GOT3 (cell line): ENCODE measurements at regions not wholly inside any gene's neighbourhood (a gene's known extent, or its start where the extent isn't known, plus 50 kb on each side); places are given as distances from the start of the nearest gene placed in this dataset.
"Not testable (repeated sequence)": the region's sequence is repeated elsewhere in the genome, so short reads cannot be mapped to it uniquely, and the experiment has no call there.

Experiments used
- DNase-seq: peaks from one replicate; lab custom pipeline; 2025; ENCODE audit warnings: mixed read lengths; lab: John Stamatoyannopoulos, UW

- no peak for DNase-seq
Measured at GRCh38 chr10:4442296-4442695, 383.7 kb upstream of the AKR1E2 start.

DNA sequence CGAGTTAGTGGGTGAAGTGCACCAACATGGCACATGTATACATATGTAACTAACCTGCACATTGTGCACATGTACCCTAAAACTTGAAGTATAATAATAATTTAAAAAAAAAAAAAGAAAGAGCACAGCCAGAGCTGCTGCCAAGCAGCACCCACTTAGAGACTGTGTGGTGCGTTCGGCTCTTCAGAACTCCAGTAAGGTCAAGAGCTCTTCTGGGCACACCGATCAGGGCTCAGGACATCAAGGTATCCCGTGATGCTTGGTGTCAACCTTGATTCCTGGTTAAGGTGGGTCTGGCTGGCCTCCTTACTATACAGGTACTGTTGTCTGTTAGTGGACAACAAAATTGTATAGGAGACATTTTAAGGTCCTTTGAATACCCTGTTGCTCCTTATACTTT lies 385.7 kb upstream of the AKR1E2 start:
- DNase-seq, result no peak

DNA sequence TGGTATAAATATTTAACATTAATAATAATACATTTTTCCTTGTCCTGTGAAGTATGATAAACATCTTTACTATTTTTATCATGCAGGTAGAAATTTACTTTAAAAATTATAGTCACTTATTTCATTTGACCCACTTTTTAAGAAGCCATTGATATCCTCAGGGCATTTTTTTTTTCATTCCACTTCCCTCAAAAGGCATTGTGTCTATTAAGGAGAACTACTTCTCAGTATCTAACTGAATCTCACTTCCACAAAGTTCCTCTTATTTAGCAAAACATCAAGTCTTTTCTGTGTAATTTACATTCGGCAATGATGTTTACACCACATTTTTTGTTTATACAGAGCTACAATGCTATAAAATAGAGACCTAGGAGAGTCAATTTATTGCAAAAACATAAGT lies 388.2 kb upstream of the AKR1E2 start:
- no peak for DNase-seq

GRCh38 chr10:4437061-4437460 lies 388.9 kb upstream of the AKR1E2 start:
- no peak for DNase-seq

GRCh38 chr10:4436103-4436502 lies 389.9 kb upstream of the AKR1E2 start:
- no peak for DNase-seq

GRCh38 chr10:4434516-4435071 lies 391.4 kb upstream of the AKR1E2 start:
- no peak for DNase-seq

DNA sequence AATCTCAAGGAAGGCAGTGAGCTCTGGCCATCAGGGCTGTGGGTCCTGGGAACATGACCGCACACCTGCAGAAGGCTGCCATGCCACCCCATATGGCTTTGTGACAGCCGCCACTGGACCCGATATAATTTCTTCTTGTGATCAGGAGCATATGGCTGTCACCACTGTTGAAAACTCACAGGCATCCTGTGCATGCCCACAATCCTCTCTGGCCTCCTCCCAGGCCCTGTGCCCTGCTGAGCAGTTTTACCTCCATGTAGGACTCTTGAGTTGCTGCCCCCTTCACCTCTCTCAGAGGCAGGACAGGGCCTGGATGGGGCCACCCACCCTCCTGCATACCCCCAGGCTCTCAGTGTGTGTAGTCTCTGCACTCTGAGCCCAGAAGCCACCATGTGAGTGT lies 391.9 kb upstream of the AKR1E2 start:
- no peak for DNase-seq

DNA sequence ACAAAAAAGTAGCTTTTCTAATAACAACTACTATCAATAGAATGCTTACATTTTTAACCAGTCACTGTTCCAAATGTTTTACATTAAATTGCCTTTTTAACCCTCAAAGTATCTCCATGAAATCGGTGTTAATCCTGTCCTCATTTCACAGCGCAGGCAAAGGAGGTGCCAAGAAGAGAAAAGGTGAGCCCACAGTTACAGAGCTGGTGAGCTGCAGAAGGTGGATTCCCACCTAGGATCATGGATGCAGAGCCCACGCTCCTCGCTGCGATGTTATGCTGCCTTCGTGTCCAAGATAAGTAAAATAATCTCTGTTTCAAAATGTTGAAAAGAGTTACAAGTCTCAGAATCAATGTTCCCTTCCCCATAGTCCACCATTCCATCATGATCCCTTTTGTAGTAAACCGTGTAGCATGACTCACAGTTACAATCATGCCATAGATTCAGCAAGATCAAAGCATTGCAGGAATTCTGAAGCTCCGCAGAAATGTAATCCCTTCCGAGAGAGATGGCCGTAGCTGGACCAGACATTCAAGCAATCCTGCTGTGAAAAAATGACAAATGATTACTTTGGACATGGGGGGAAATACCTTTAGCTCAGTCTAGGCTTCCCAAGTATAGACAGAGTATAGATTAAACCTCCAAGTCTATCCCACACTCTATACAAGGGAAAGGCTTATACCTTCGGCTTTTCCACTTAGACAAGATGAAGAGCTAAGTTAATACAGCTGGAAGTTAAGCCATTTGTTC lies 394.7 kb upstream of the AKR1E2 start:
- no peak for DNase-seq

- DNase-seq, result no peak
Measured at GRCh38 chr10:4429571-4429970, 396.4 kb upstream of the AKR1E2 start.

DNA sequence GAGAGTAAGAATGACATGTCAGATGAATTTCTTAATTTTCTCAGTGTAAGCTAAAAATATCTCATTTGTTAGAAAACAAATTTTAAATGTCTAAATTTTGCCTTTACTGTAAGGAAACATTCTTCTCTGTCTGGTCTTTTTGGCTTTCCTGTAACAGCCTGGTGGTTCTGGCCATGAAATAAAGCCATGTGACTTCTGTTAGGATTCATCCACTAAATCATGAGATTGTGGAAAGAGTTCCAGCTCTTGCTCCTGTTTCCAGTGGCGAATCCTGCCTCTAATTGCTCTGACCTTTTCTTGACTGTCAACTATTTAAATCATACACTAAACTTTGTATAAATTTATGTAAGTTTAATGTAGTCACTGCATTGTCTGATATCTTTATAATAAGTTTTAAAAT lies 398.5 kb upstream of the AKR1E2 start:
- no peak for DNase-seq

- no peak for DNase-seq
Measured at GRCh38 chr10:4426866-4427265, 399.1 kb upstream of the AKR1E2 start.

- DNase-seq, result no peak
Measured at GRCh38 chr10:4409319-4409718, 416.7 kb upstream of the AKR1E2 start.

GRCh38 chr10:4407783-4408182 lies 418.2 kb upstream of the AKR1E2 start:
- no peak for DNase-seq

GRCh38 chr10:4405828-4406227 lies 420.2 kb upstream of the AKR1E2 start:
- no peak for DNase-seq

DNA sequence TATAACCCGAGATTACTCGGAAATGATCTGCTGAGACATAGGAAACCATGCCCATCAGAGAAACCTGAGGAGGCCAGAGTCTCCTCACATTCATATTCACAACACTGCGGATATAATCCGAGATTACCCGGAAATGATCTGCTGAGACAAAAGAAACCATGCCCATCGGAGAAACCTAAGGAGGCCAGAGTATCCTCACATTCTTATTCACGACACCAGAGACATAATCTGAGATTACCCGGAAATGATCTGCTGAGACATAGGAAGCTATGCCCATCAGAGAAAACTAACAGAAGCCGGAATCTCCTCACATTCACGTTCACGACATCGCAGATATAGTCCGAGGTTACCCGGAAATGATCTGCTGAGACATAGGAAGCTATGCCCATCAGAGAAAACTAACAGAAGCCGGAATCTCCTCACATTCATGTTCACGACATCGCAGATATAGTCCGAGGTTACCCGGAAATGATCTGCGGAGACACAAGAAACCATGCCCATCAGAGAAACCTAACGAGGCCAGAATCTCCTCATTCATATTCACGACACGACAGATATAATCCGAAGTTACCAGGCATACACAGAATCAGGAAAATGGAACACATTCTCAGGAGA lies 422.3 kb upstream of the AKR1E2 start:
- DNase-seq, result no peak

GRCh38 chr10:4401080-4401479 lies 424.9 kb upstream of the AKR1E2 start:
- not testable (repeated sequence) for DNase-seq

- no peak for DNase-seq
Measured at GRCh38 chr10:4399556-4399955, 426.5 kb upstream of the AKR1E2 start.

DNA sequence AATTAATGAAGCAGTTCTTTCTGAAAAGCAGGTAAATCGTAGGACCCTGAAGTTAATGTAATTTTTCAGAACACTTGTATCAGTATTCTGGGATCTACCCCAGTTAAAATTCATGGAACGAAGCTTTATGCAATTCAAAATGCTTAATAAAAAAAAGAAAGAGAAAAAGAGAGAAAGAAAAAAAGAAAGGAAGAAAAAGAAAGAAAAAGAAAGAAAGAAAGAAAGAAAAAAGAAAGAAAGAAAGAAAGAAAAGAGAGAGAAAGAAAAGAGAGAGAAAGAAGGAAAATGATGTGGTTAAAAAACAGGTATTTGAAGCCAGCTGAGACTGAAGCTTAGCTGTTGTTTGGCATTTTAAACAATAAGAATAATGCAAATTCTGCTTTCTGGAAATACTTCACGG lies 427.4 kb upstream of the AKR1E2 start:
- DNase-seq, result no peak

DNA sequence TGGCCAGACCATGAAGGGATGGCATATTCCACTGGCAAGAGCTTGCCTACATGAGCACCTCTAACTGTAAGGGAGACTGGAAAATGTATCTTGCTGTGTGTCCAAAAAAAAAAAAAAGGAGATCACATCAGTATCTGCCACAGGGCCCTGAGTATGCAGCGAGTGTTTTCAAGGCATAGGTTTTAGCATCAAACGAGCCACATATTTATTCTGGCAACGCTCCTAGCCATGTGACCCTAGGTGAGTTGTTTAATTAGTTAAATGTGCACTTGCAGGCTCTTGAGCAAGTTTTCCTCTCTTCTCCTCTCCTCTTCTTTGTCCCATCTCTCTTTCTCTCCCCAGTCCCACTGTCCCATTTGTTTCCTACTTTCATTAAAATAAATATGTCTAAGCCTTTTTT lies 428.7 kb upstream of the AKR1E2 start:
- DNase-seq, result no peak

GRCh38 chr10:4396401-4397283 lies 429.4 kb upstream of the AKR1E2 start:
- DNase-seq, result no peak

DNA sequence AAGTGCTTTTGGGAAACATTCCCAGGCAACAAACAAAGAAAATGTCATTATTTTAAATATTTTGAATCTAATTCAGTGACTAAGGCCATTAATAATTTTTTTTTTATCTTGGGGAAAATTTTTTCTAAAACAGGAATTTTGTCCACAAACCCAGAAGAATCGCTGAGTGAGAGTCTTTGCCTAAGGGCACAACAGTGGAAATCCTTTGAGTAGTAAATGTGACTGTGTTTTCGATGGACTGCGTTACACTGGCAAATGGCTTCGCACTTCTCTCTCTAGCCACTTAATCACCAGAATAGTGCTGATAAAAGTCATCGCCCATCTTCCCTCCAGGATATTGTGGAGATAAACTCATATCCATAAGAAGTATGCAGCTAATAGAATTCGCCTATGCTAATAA lies 430.3 kb upstream of the AKR1E2 start:
- no peak for DNase-seq

DNA sequence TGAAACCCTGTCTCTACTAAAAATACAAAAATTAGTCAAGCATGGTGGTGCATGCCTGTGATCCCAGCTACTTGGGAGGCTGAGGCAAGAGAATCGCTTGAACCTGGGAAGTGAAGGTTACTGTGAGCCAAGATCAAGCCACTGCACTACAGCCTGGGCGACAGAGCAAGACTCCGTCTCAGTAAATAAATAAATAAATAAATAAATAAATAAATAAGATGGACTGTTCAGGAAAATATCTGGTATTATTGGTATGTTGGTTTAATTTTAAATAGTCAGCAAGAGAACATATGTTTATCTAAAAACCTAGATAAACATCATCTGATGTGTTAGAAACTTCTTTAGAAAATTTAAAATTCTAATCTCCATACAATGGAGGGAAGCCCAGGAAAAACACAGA lies 431.6 kb upstream of the AKR1E2 start:
- not testable (repeated sequence) for DNase-seq

DNA sequence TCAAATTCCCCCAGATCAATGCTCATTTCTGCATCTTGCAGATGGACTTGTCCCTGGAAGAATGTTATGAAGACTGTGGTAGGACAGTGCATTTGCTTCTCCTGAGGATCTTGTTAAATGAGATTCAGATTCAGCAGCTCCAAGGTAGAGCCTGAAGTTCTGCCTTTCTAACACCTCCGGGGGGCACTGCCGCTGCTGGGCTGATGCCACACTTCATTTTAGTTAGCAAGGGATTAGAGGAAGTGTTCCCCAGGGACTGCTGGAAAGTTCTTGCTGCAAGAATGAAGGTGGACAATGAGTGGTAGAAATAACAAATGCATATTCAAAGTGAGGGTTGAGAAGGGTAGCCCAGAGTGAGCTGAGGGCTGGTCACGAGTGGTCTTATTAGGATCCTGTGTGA lies 434.3 kb upstream of the AKR1E2 start:
- DNase-seq, result no peak
